ENCODE measurements at regions not wholly inside any gene's neighbourhood (a gene's known extent, or its start where the extent isn't known, plus 50 kb on each side); places are given as distances from the start of the nearest gene placed in this dataset.

DNA sequence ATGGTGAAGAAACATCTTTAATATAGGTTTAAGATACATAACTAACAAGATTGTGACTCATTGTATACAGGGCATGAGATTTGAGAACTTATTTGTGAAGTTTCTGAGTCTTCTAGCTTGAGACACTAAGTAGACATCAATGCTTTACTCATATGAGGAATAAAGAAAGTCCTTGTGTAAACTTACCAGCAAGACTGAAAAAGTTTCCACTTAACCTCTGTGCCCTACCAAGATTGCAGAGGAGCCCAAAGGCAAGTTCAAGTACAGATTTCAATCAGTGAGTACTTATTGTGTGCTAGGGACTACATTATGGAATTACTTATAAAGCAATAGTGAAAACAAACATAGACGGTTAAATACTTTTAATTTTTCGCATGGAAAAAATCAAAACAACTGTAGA lies 1041.2 kb upstream of the CELF4 start:
- TF ChIP-seq FOXM1 (IDR thresholded peaks at IDR 0.05; ENCODE audit: borderline replicate concordance) (no peak), L3MBTL2 (conservative IDR thresholded peaks at IDR 0.05) (no peak), BHLHE40 (IDR thresholded peaks at IDR 0.05; ENCODE audit: borderline replicate concordance) (no peak), NFRKB (IDR thresholded peaks at IDR 0.05) (no peak), LEF1 (IDR thresholded peaks at IDR 0.05; ENCODE audit: borderline replicate concordance) (no peak), SP1 (IDR thresholded peaks at IDR 0.05) (no peak), ELF4 (IDR thresholded peaks at IDR 0.05) (no peak), FOXA1 (IDR thresholded peaks at IDR 0.05) (no peak), ZNF384 (IDR thresholded peaks at IDR 0.05) (no peak), HDGF (IDR thresholded peaks at IDR 0.05; ENCODE audit: borderline replicate concordance) (no peak)

Measured in HEK293T (cell line).